OCI-LY7 (cell line): ENCODE measurements at regions not wholly inside any gene's neighbourhood (a gene's known extent, or its start where the extent isn't known, plus 50 kb on each side); places are given as distances from the start of the nearest gene placed in this dataset.

Source experiments
- BruUV-seq: library from RNA; stranded (reverse); fragments of 400-500 nt; replicated peaks from 2 replicates; lab custom pipeline; 2021; lab: Mats Ljungman, UMichigan
- CTCF ChIA-PET: fragments of 300-600 bp; sonication (Branson Sonifier 250); formaldehyde crosslinking; loops from one replicate; lab custom pipeline; 2022; ENCODE audit warnings: antibody characterized with exemption; ENCODE audit not compliant: unreplicated experiment; lab: Charles Lee
- POLR2A ChIA-PET: fragments of 300-600 bp; sonication (Branson Sonifier 250); formaldehyde crosslinking; loops from one replicate; lab custom pipeline; 2022; ENCODE audit warnings: antibody characterized with exemption; lab: Charles Lee
- DNase-seq: peaks from one replicate; pipeline ENCODE4 v3.0.0-alpha.2; 2015; ENCODE audit warnings: low spot score
- H2AFZ ChIP-seq: fragments of 200-600 bp; sonication (generic), shearing (Covaris generic); 2 replicates; pipeline ENCODE4 v1.6.1; 2014; ENCODE audit warnings: mild to moderate bottlenecking, antibody characterized with exemption, low read length, moderate library complexity
- H3K27ac ChIP-seq: fragments of 200-600 bp; sonication (generic); 2 replicates; pipeline ENCODE4 v1.5.1; 2014; ENCODE audit warnings: mixed run types, low read depth, mild to moderate bottlenecking, moderate library complexity, low read length, inconsistent platforms; ENCODE audit not compliant: poor library complexity, severe bottlenecking
- H3K36me3 ChIP-seq: fragments of 200-600 bp; sonication (generic); 2 replicates; pipeline ENCODE4 v1.6.1; 2014; ENCODE audit warnings: mild to moderate bottlenecking, antibody characterized with exemption, low read length, moderate library complexity, mixed read lengths; ENCODE audit not compliant: insufficient read depth
- H3K4me1 ChIP-seq: fragments of 200-600 bp; sonication (generic); 2 replicates; pipeline ENCODE4 v1.5.1; 2014; ENCODE audit warnings: mild to moderate bottlenecking, low read length; ENCODE audit not compliant: insufficient read depth, poor library complexity, severe bottlenecking
- H3K4me2 ChIP-seq: fragments of 200-600 bp; sonication (generic); 2 replicates; pipeline ENCODE4 v1.6.1; 2014; ENCODE audit warnings: mild to moderate bottlenecking, low read length
- H3K4me3 ChIP-seq: fragments of 200-600 bp; sonication (generic); 2 replicates; pipeline ENCODE4 v1.5.1; 2014; ENCODE audit warnings: mild to moderate bottlenecking, low read depth, low read length; ENCODE audit not compliant: poor library complexity, severe bottlenecking
- H3K79me2 ChIP-seq: fragments of 200-600 bp; sonication (generic); 2 replicates; pipeline ENCODE4 v1.6.1; 2016; ENCODE audit warnings: low read depth, mild to moderate bottlenecking, low read length, moderate library complexity, mixed read lengths; ENCODE audit not compliant: insufficient read depth
- H3K9me2 ChIP-seq: fragments of 200-600 bp; sonication (generic); 2 replicates; pipeline ENCODE4 v1.6.1; 2016; ENCODE audit warnings: mild to moderate bottlenecking, low read length, mixed read lengths; ENCODE audit not compliant: insufficient read depth
- H3K9me3 ChIP-seq: fragments of 200-600 bp; sonication (generic); 2 replicates; pipeline ENCODE4 v1.6.1; 2014; ENCODE audit warnings: mild to moderate bottlenecking, mixed run types, low read length, mixed read lengths
- H4K20me1 ChIP-seq: fragments of 200-600 bp; sonication (generic); 2 replicates; pipeline ENCODE4 v1.6.1; 2014; ENCODE audit warnings: mild to moderate bottlenecking, antibody characterized with exemption, low read length, moderate library complexity, mixed read lengths; ENCODE audit not compliant: insufficient read depth
- CTCF ChIP-seq: fragments of 200-600 bp; sonication (generic); conservative IDR thresholded peaks from 2 replicates; pipeline ENCODE4 v1.5.1; 2014; ENCODE audit warnings: mild to moderate bottlenecking, antibody characterized with exemption, low read length, moderate library complexity, mixed read lengths
- EZH2phosphoT487 ChIP-seq: fragments of 200-600 bp; sonication (generic); IDR thresholded peaks from 2 replicates; pipeline ENCODE4 v1.6.1; 2018; ENCODE audit warnings: low read depth, borderline replicate concordance, mild to moderate bottlenecking, mixed run types, antibody characterized with exemption, low read length, moderate library complexity, mixed read lengths
- intact Hi-C: fragments of 100-400 bp; cut with micrococcal nuclease; formaldehyde crosslinking; loops from one replicate; pipeline ENCODE4 v1.10.0; 2022; ENCODE audit not compliant: unreplicated experiment

DNA sequence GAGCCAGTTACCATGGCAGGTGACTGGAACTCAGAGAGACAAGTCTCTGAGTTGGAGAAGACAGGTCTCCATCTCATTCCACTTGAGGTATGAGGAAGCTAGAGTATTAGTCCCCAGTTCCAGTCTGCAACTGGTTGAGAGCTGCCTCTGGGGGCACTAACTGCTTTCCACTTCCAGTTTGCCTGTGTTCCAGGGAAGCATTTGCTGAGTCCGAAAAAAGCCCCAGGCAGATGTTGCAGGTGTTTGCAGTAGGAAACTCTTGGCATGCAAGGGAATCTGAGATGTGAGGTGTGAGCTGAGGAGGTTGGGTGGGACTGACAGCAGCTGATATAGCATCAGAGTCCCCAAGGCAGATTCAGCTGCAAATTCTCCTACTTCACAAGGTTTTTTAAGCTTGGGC, 272.2 kb upstream of the CASK start:
- Histone ChIP-seq H4K20me1 (no peaks in the 10 kb centered on the region), H3K4me2 (no peak overlapping the region), H3K4me3 (no peak overlapping the region), H3K4me1 (no peaks in the 10 kb centered on the region), H3K9me3 (no peaks in the 10 kb centered on the region), H3K79me2 (no peaks in the 10 kb centered on the region), H2AFZ (no peak overlapping the region), H3K36me3 (no peaks in the 10 kb centered on the region), H3K27ac (no peak overlapping the region), H3K9me2 (no peaks in the 10 kb centered on the region)
- intact Hi-C loops, result no loop called here
- TF ChIP-seq EZH2phosphoT487 (no peak), CTCF (no peak)
- POLR2A ChIA-PET, result no interaction called here
- DNase-seq, result no peak
- CTCF ChIA-PET, result no interaction called here
- no TSS peak for BruUV-seq

DNA sequence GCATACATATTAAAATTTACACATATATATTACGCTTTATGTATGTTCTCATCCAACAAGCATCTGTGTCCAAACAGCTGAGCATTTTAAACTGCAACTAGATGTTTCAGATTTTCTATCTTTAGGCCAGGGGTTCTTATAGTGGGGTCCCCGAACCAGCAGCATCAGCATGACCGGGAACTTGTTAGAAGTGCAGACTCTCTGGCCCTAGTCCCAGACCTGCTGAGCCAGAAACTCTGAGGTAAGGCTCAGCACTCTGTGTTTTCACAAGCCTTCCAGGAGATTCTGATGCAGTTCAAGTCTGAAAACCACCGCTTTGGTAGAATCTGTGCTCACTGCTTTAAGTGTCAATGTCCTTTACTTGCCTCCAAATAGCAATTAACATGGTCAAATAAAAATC, 266.2 kb upstream of the CASK start:
- intact Hi-C loops, result no loop called here
- ChIA-PET CTCF (no interaction called here), POLR2A (no interaction called here)
- DNase-seq, result no peak
- H3K27ac ChIP-seq, result no peak overlapping the region
- H3K4me1 ChIP-seq, result no peaks in the 10 kb centered on the region
- H3K9me3 ChIP-seq, result no peaks in the 10 kb centered on the region
- H3K4me2 ChIP-seq, result no peak overlapping the region
- H3K79me2 ChIP-seq, result no peaks in the 10 kb centered on the region
- H3K4me3 ChIP-seq, result no peak overlapping the region
- no TSS peak for BruUV-seq
- TF ChIP-seq EZH2phosphoT487 (no peak), CTCF (no peak)
- H2AFZ ChIP-seq, result no peak overlapping the region
- no peaks in the 10 kb centered on the region for H3K9me2 ChIP-seq
- no peaks in the 10 kb centered on the region for H3K36me3 ChIP-seq
- no peaks in the 10 kb centered on the region for H4K20me1 ChIP-seq

DNA sequence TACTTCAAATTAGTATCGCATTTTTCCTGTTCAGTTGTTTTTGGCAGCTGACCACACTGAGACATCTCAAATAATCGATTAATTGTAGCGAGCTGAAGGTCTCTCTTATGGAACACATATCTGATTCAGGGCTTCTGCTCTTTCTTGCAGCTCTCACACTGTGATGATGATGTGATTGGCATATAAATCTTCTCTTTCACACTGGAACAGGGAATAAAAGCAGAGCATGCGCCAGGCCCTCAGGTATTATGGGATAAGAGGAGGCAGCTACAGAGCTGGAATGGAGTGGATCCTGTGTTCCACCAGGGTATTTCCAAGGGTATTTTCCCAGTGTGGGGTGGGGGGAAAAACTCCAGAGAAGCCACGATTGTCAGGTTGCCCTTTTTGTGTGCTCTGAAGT, 265.4 kb upstream of the CASK start:
- ChIA-PET POLR2A (no interaction called here), CTCF (no interaction called here)
- Histone ChIP-seq H3K4me1 (no peaks in the 10 kb centered on the region), H3K36me3 (no peaks in the 10 kb centered on the region), H3K79me2 (no peaks in the 10 kb centered on the region), H4K20me1 (no peaks in the 10 kb centered on the region), H2AFZ (no peak overlapping the region), H3K4me2 (no peak overlapping the region), H3K9me3 (no peaks in the 10 kb centered on the region), H3K27ac (no peak overlapping the region), H3K9me2 (no peaks in the 10 kb centered on the region), H3K4me3 (no peak overlapping the region)
- BruUV-seq, result no TSS peak
- DNase-seq, result no peak
- intact Hi-C loops, result no loop called here
- TF ChIP-seq CTCF, result no peak
- no peak for TF ChIP-seq EZH2phosphoT487
